Common myeloid progenitor, CD34-positive (primary cell): ENCODE measurements at regions not wholly inside any gene's neighbourhood (a gene's known extent, or its start where the extent isn't known, plus 50 kb on each side); places are given as distances from the start of the nearest gene placed in this dataset.

ENCODE experiments used
- CTCF ChIA-PET: fragments of 350-600 bp; sonication (Branson Sonifier 250); formaldehyde crosslinking; loops from one replicate; lab custom pipeline; 2021; ENCODE audit warnings: antibody characterized with exemption; lab: Charles Lee
- POLR2A ChIA-PET: fragments of 350-600 bp; sonication (Branson Sonifier 250); formaldehyde crosslinking; loops from one replicate; lab custom pipeline; 2021; ENCODE audit warnings: antibody characterized with exemption; lab: Charles Lee
- DNase-seq, 3 donors: peaks; one replicate each; pipeline versions ENCODE4 v3.0.0 to v3.0.0-alpha.2; 2013
- H3K27ac ChIP-seq, 2 experiments: 1 replicate in 1 of 2; 2 replicates in 1 of 2; pipeline ENCODE4 v1.7.0; 2013; ENCODE audit warnings: inconsistent platforms in 2 of 2, low read length in 2 of 2, mild to moderate bottlenecking in 2 of 2, low read depth in 1 of 2, moderate library complexity in 1 of 2; ENCODE audit not compliant: severe bottlenecking in 2 of 2, insufficient read depth in 1 of 2, poor library complexity in 1 of 2
- H3K27me3 ChIP-seq, 5 experiments: replicated peaks in 2 of 5; 1 replicate in 3 of 5; 2 replicates in 2 of 5; pipeline versions ENCODE4 v1.6.1 to v1.7.0; 2013; ENCODE audit warnings: low read length in 4 of 5, mild to moderate bottlenecking in 2 of 5, moderate library complexity in 2 of 5, inconsistent platforms in 1 of 5; ENCODE audit not compliant: insufficient read depth in 5 of 5, control insufficient read depth in 4 of 5
- H3K36me3 ChIP-seq, 4 experiments: 1 replicate in 2 of 4; 2 replicates in 2 of 4; pipeline versions ENCODE4 v1.6.1 to v1.7.0; 2013; ENCODE audit warnings: low read length in 3 of 4, control low read depth in 1 of 4, mild to moderate bottlenecking in 1 of 4; ENCODE audit not compliant: control insufficient read depth in 4 of 4, insufficient read depth in 4 of 4
- H3K4me1 ChIP-seq, 4 experiments: 1 replicate in 3 of 4; 2 replicates in 1 of 4; pipeline versions ENCODE4 v1.6.1 to v1.7.1; 2013; ENCODE audit warnings: low read length in 3 of 4, mild to moderate bottlenecking in 3 of 4, control low read depth in 1 of 4, inconsistent platforms in 1 of 4, moderate library complexity in 1 of 4; ENCODE audit not compliant: control insufficient read depth in 4 of 4, insufficient read depth in 4 of 4; ENCODE audit errors: control extremely low read depth in 1 of 4
- H3K4me3 ChIP-seq, 7 experiments: 1 replicate in 4 of 7; 2 replicates in 3 of 7; pipeline versions ENCODE4 v1.5.1 to v1.7.0; 2013; ENCODE audit warnings: mild to moderate bottlenecking in 7 of 7, low read length in 6 of 7, moderate library complexity in 6 of 7, inconsistent platforms in 2 of 7, low read depth in 2 of 7, control low read depth in 1 of 7; ENCODE audit not compliant: insufficient read depth in 4 of 7, control insufficient read depth in 1 of 7; ENCODE audit errors: extremely low read depth in 1 of 7
- H3K9me3 ChIP-seq, 5 experiments: 1 replicate in 4 of 5; 2 replicates in 1 of 5; pipeline versions ENCODE4 v1.6.1 to v1.7.1; 2013; ENCODE audit warnings: low read length in 4 of 5, mild to moderate bottlenecking in 2 of 5, inconsistent platforms in 1 of 5, low read depth in 1 of 5, moderate library complexity in 1 of 5; ENCODE audit not compliant: control insufficient read depth in 4 of 5, insufficient read depth in 2 of 5; ENCODE audit errors: control extremely low read depth in 1 of 5
- WGBS: methylation state at CpG from one replicate; pipeline ENCODE4 v1.1.5; 2013; ENCODE audit not compliant: insufficient coverage; 5-methylcytosine and 5-hydroxymethylcytosine counted together

DNA sequence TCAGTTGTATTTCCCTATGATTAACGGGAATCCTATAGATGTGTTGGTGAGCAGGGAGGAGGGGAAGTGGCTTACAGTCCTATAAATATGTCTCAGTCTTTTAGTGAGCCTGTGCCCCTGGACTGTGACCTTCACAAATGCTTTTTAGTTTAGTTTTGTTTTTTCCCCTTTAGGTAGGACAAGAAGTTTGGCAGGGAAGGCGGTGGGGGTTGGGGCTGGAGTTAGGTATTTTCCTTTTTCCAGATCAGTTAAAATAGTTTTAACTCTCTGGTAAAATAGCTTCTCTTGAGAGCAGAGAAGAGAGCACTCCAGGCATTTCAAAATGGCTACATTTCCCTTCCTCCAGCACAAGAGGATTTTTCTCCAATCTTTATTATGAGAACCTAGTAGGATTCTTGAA, 272.1 kb downstream of the SPATA31D1 start:
- H3K4me1 ChIP-seq = peaks cover 0 to 5% (median 2%) of the 10 kb centered on the region in 4 experiments
- no peak overlapping the region for H3K27ac ChIP-seq
- ChIA-PET POLR2A (no interaction called here), CTCF (no interaction called here)
- H3K36me3 ChIP-seq = no peaks in the 10 kb centered on the region
- H3K4me3 ChIP-seq = no peak overlapping the region
- no peak for DNase-seq
- WGBS = 71% methylated on average over 1 of the region's 2 CpGs
- H3K9me3 ChIP-seq = no peaks in the 10 kb centered on the region
- no peaks in the 10 kb centered on the region for H3K27me3 ChIP-seq

- no peak for DNase-seq
- Histone ChIP-seq H3K9me3 (no peaks in the 10 kb centered on the region), H3K27me3 (no peaks in the 10 kb centered on the region), H3K4me1 (peaks cover 0 to 5% (median 2%) of the 10 kb centered on the region in 4 experiments), H3K4me3 (no peak overlapping the region), H3K36me3 (no peaks in the 10 kb centered on the region), H3K27ac (no peak overlapping the region)
- ChIA-PET CTCF (no interaction called here), POLR2A (no interaction called here)
- no CpG with 5 or more reads among the region's 1 CpG for WGBS
Observed at GRCh38 chr9:82263619-82264018, 275.0 kb downstream of the SPATA31D1 start.

DNA sequence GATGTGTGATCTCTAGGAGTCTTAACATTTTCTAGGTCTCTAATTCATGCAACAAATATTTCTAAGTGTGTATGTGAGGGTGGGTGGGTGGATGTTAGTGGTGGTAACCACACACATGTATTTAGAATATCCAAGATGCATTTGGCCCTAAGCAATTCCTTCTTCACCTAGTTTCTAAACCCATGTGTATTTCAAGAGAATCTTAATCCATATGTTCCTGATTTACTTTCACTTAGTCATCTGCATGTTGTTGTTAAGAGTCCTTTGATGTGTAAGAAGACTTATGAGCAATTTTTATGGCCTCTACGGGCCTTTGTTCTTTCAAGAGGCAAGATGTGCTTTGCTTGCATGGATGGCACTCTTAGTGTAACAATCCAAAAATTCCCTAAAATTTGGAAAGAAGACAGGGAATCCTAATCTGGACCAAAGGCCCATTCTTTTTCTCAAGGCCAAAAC, 282.6 kb downstream of the SPATA31D1 start:
- H3K4me1 ChIP-seq = peaks cover 0 to 12% (median 0%) of the 10 kb centered on the region in 4 experiments
- H3K9me3 ChIP-seq = no peaks in the 10 kb centered on the region
- DNase-seq = no peak
- H3K36me3 ChIP-seq = no peaks in the 10 kb centered on the region
- no peaks in the 10 kb centered on the region for H3K27me3 ChIP-seq
- H3K4me3 ChIP-seq = no peak overlapping the region
- CTCF ChIA-PET = no interaction called here
- WGBS = no CpG with 5 or more reads among the region's 1 CpG
- no peak overlapping the region for H3K27ac ChIP-seq
- POLR2A ChIA-PET = no interaction called here

- peaks cover 0 to 12% (median 0%) of the 10 kb centered on the region in 4 experiments for H3K4me1 ChIP-seq
- no peak overlapping the region for H3K4me3 ChIP-seq
- ChIA-PET POLR2A (no interaction called here), CTCF (interaction anchor here (1.2 kb wide), 1 partner anchor 46 kb away, joined by 3 read pairs; no protein-coding TSS in a partner anchor)
- no peak overlapping the region for H3K27ac ChIP-seq
- H3K9me3 ChIP-seq = no peaks in the 10 kb centered on the region
- H3K36me3 ChIP-seq = no peaks in the 10 kb centered on the region
- WGBS = no CpG with 5 or more reads among the region's 1 CpG
- H3K27me3 ChIP-seq = no peaks in the 10 kb centered on the region
- no peak for DNase-seq
Observed at GRCh38 chr9:82273121-82273520, 284.5 kb downstream of the SPATA31D1 start.

DNA sequence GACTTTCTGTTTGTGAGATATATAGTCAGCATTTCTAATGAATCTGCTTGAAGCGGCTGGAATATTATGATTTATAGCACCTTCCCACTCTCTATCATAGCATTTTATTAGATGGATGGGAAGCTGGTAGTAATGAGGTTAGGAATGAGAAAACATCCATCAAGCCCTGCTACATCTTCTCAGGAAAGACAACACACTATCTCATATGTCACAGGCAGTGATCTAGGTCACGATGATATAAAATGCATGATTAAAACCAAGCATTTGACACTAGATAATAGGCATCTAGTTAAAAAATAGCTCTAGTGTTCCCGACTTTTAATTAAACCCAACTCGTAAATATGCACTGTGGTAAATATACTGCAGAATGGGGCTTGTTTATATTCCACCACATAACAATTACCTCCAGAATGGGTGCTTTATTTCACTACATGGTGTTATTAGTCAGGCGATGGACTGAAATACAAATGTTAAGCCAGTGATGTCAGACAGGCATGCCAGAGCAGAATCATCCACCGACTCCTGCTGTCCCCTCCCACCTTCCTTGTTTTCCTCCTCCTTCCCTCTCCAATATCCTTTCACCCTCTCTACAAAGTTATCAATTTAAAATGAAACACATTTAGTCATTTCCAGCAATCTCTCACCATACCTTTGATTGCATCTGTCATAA, 286.8 kb downstream of the SPATA31D1 start:
- 100% methylated on average over 2 of the region's 6 CpGs for WGBS

GRCh38 chr9:82281066-82281465, 292.5 kb downstream of the SPATA31D1 start:
- no peak overlapping the region for H3K27ac ChIP-seq
- ChIA-PET CTCF (no interaction called here), POLR2A (no interaction called here)
- no peak for DNase-seq
- H3K27me3 ChIP-seq = no peaks in the 10 kb centered on the region
- no peak overlapping the region for H3K4me3 ChIP-seq
- no peaks in the 10 kb centered on the region for H3K36me3 ChIP-seq
- H3K4me1 ChIP-seq = no peaks in the 10 kb centered on the region
- no peaks in the 10 kb centered on the region for H3K9me3 ChIP-seq

More for the DNA sequence above, 286.8 kb downstream of the SPATA31D1 start:
- no peak overlapping the region for H3K27ac ChIP-seq
- no peaks in the 10 kb centered on the region for H3K36me3 ChIP-seq
- no peak for DNase-seq
- H3K27me3 ChIP-seq = no peaks in the 10 kb centered on the region
- no peaks in the 10 kb centered on the region for H3K9me3 ChIP-seq
- H3K4me3 ChIP-seq = no peak overlapping the region
- ChIA-PET CTCF (no interaction called here), POLR2A (no interaction called here)
- peaks cover 0 to 12% (median 0%) of the 10 kb centered on the region in 4 experiments for H3K4me1 ChIP-seq

GRCh38 chr9:82284758-82285157, 296.2 kb downstream of the SPATA31D1 start:
- no peaks in the 10 kb centered on the region for H3K27me3 ChIP-seq
- peaks cover 0 to 3% (median 0%) of the 10 kb centered on the region in 5 experiments for H3K9me3 ChIP-seq
- 87% methylated on average over 3 of the region's 3 CpGs for WGBS
- H3K27ac ChIP-seq = no peak overlapping the region
- DNase-seq = no peak
- ChIA-PET CTCF (no interaction called here), POLR2A (no interaction called here)
- H3K4me3 ChIP-seq = no peak overlapping the region
- H3K4me1 ChIP-seq = no peaks in the 10 kb centered on the region
- no peaks in the 10 kb centered on the region for H3K36me3 ChIP-seq
